HG02798 (cell line): ENCODE measurements at regions not wholly inside any gene's neighbourhood (a gene's known extent, or its start where the extent isn't known, plus 50 kb on each side); places are given as distances from the start of the nearest gene placed in this dataset.

Source experiments
- ATAC-seq: cut with Tn5 transposase; IDR thresholded peaks from one replicate; pipeline ENCODE4 v1.9.1; 2021; ENCODE audit warnings: mild to moderate bottlenecking; ENCODE audit not compliant: unreplicated experiment, poor library complexity

GRCh38 chr4:11912886-11913285 is 484.2 kb upstream of the HS3ST1 start:
- no peak for ATAC-seq

- ATAC-seq: no peak
These were observed 482.1 kb upstream of the HS3ST1 start for GRCh38 chr4:11910812-11911211.

- ATAC-seq: no peak
These were observed 480.0 kb upstream of the HS3ST1 start for GRCh38 chr4:11908712-11909111.

GRCh38 chr4:11908205-11908604 is 479.5 kb upstream of the HS3ST1 start:
- ATAC-seq: no peak

- ATAC-seq: no peak
These were observed 476.4 kb upstream of the HS3ST1 start for GRCh38 chr4:11904846-11905739.

GRCh38 chr4:11904117-11904535 is 475.4 kb upstream of the HS3ST1 start:
- no peak for ATAC-seq

GRCh38 chr4:11901089-11901488 is 472.4 kb upstream of the HS3ST1 start:
- ATAC-seq: no peak

GRCh38 chr4:11900359-11900758 is 471.7 kb upstream of the HS3ST1 start:
- no peak for ATAC-seq

GRCh38 chr4:11898796-11899195 is 470.1 kb upstream of the HS3ST1 start:
- no peak for ATAC-seq

GRCh38 chr4:11895766-11896165 is 467.1 kb upstream of the HS3ST1 start:
- no peak for ATAC-seq

GRCh38 chr4:11894977-11895376 is 466.3 kb upstream of the HS3ST1 start:
- ATAC-seq: no peak

GRCh38 chr4:11894221-11894620 is 465.5 kb upstream of the HS3ST1 start:
- ATAC-seq: no peak

GRCh38 chr4:11889099-11889498 is 460.4 kb upstream of the HS3ST1 start:
- no peak for ATAC-seq

GRCh38 chr4:11881947-11882346 is 453.3 kb upstream of the HS3ST1 start:
- ATAC-seq: no peak

GRCh38 chr4:11881364-11881763 is 452.7 kb upstream of the HS3ST1 start:
- ATAC-seq: no peak

- no peak for ATAC-seq
These were observed 449.5 kb upstream of the HS3ST1 start for GRCh38 chr4:11878241-11878640.

GRCh38 chr4:11876104-11876503 is 447.4 kb upstream of the HS3ST1 start:
- no peak for ATAC-seq

GRCh38 chr4:11869191-11869870 is 440.6 kb upstream of the HS3ST1 start:
- no peak for ATAC-seq

GRCh38 chr4:11866391-11866790 is 437.7 kb upstream of the HS3ST1 start:
- no peak for ATAC-seq

- ATAC-seq: no peak
These were observed 432.3 kb upstream of the HS3ST1 start for GRCh38 chr4:11860996-11861395.

GRCh38 chr4:11857881-11858280 is 429.2 kb upstream of the HS3ST1 start:
- no peak for ATAC-seq

- no peak for ATAC-seq
These were observed 418.5 kb upstream of the HS3ST1 start for GRCh38 chr4:11847167-11847566.
